Left colon (tissue), 2 donors: ENCODE measurements at regions not wholly inside any gene's neighbourhood (a gene's known extent, or its start where the extent isn't known, plus 50 kb on each side); places are given as distances from the start of the nearest gene placed in this dataset.
A peak's percentile ranks its signal among the peaks of the same experiment; 100 is the strongest.

Experiments used
- ATAC-seq: fragments of 200-7000 bp; cut with Tn5 transposase; one replicate; pipeline ENCODE4 v1.9.1; 2020; ENCODE audit warnings: mild to moderate bottlenecking, moderate library complexity
- DNase-seq, 2 donors: peaks; one replicate each; pipeline ENCODE4 v3.0.0-alpha.2; 2020
- intact Hi-C, 2 donors: fragments of 100-400 bp; cut with DNase I in 1 of 2; cut with micrococcal nuclease in 1 of 2; formaldehyde crosslinking; loops; one replicate each; pipeline versions ENCODE4 v1.11.2 to v1.14.0; 2022; cut with DNase I, micrococcal nuclease
- donor health status: DM: no; HTN: no; CAD: no.
- donor health status: DM: yes; HTN: yes; CAD: no.

GRCh38 chr2:136384531-136385303, 266.8 kb upstream of the CXCR4 start:
- intact Hi-C loops = loop anchor here in 1 of 2 donors (10.0 kb wide), 1 partner anchor 470 kb away; no protein-coding TSS in a partner anchor
- ATAC-seq (peak; percentile 64), DNase-seq (peak in 1 of 2 donors; percentile 18)

GRCh38 chr2:136383167-136383566, 265.2 kb upstream of the CXCR4 start:
- intact Hi-C loops = loop anchor here in 1 of 2 donors (10.0 kb wide), 1 partner anchor 468 kb away; no protein-coding TSS in a partner anchor
- DNase-seq = no peak
- no peak for ATAC-seq

- DNase-seq (peak; percentile 29 to 36), ATAC-seq (peak; percentile 6)
- intact Hi-C loops = loop anchor here in 1 of 2 donors (10.0 kb wide), 1 partner anchor 467 kb away; no protein-coding TSS in a partner anchor
These were observed 264.0 kb upstream of the CXCR4 start for GRCh38 chr2:136381722-136382633.

GRCh38 chr2:136381245-136381644, 263.3 kb upstream of the CXCR4 start:
- DNase-seq = no peak
- no peak for ATAC-seq
- intact Hi-C loops = loop anchor here in 1 of 2 donors (10.0 kb wide), 1 partner anchor 466 kb away; no protein-coding TSS in a partner anchor

GRCh38 chr2:136378712-136379595, 261.0 kb upstream of the CXCR4 start:
- intact Hi-C loops = loop anchor here in 1 of 2 donors (5.0 kb wide), 1 partner anchor 462 kb away; no protein-coding TSS in a partner anchor
- ATAC-seq = peak; percentile 50
- peak; percentile 35 to 68 for DNase-seq

- ATAC-seq (no peak), DNase-seq (no peak)
- intact Hi-C loops = loop anchor here in 1 of 2 donors (5.0 kb wide), 1 partner anchor 460 kb away; no protein-coding TSS in a partner anchor
These were observed 259.8 kb upstream of the CXCR4 start for GRCh38 chr2:136377423-136378382.

GRCh38 chr2:136376798-136377211, 258.9 kb upstream of the CXCR4 start:
- DNase-seq (no peak), ATAC-seq (no peak)
- intact Hi-C loops = loop anchor here in 1 of 2 donors (5.0 kb wide), 1 partner anchor 460 kb away; no protein-coding TSS in a partner anchor

GRCh38 chr2:136376211-136376610, 258.3 kb upstream of the CXCR4 start:
- DNase-seq (no peak), ATAC-seq (no peak)
- intact Hi-C loops = loop anchor here in 1 of 2 donors (5.0 kb wide), 1 partner anchor 459 kb away; no protein-coding TSS in a partner anchor

- no peak for DNase-seq
- intact Hi-C loops = loop anchor here in 1 of 2 donors (5.0 kb wide), 1 partner anchor 458 kb away; no protein-coding TSS in a partner anchor
These were observed 257.3 kb upstream of the CXCR4 start for GRCh38 chr2:136375017-136375901.

GRCh38 chr2:136373841-136374240, 255.9 kb upstream of the CXCR4 start:
- DNase-seq (no peak), ATAC-seq (no peak)
- intact Hi-C loops = no loop called here

More at GRCh38 chr2:136375017-136375901, 257.3 kb upstream of the CXCR4 start:
- no peak for ATAC-seq

GRCh38 chr2:136373029-136373428, 255.1 kb upstream of the CXCR4 start:
- no peak for DNase-seq
- intact Hi-C loops = no loop called here
- ATAC-seq = no peak

GRCh38 chr2:136363900-136364299, 246.0 kb upstream of the CXCR4 start:
- no peak for DNase-seq
- intact Hi-C loops = no loop called here
- ATAC-seq = no peak

- intact Hi-C loops = no loop called here
- ATAC-seq (no peak), DNase-seq (no peak)
These were observed 245.5 kb upstream of the CXCR4 start for GRCh38 chr2:136363470-136363869.

- no peak for DNase-seq
- intact Hi-C loops = no loop called here
- no peak for ATAC-seq
These were observed 244.9 kb upstream of the CXCR4 start for GRCh38 chr2:136362676-136363390.

- intact Hi-C loops = no loop called here
- ATAC-seq = no peak
- no peak for DNase-seq
These were observed 243.6 kb upstream of the CXCR4 start for GRCh38 chr2:136361521-136361920.
